Large intestine (tissue), 3 donors: ENCODE measurements at regions not wholly inside any gene's neighbourhood (a gene's known extent, or its start where the extent isn't known, plus 50 kb on each side); places are given as distances from the start of the nearest gene placed in this dataset.

ENCODE experiments used
- DNase-seq, 2 donors: peaks; one replicate each; pipeline versions ENCODE4 v3.0.0 to v3.0.0-alpha.2; 2013
- H3K27ac ChIP-seq: one replicate; pipeline ENCODE4 v1.5.1; 2013; ENCODE audit warnings: low read length
- H3K27me3 ChIP-seq: 2 replicates; pipeline ENCODE4 v1.6.1; 2013; ENCODE audit warnings: low read length; ENCODE audit not compliant: control insufficient read depth, insufficient read depth
- H3K36me3 ChIP-seq: 2 replicates; pipeline ENCODE4 v1.6.1; 2013; ENCODE audit warnings: low read length; ENCODE audit not compliant: control insufficient read depth, insufficient read depth
- H3K4me1 ChIP-seq: one replicate; pipeline ENCODE4 v1.6.1; 2013; ENCODE audit warnings: low read length; ENCODE audit not compliant: control insufficient read depth, insufficient read depth
- H3K4me3 ChIP-seq: one replicate; pipeline ENCODE4 v1.5.1; 2013; ENCODE audit warnings: low read length
- H3K9me3 ChIP-seq: one replicate; pipeline ENCODE4 v1.6.1; 2013; ENCODE audit warnings: mild to moderate bottlenecking, low read depth, low read length, moderate library complexity; ENCODE audit not compliant: control insufficient read depth
- WGBS: methylation state at CpG from one replicate; pipeline ENCODE4 v1.1.5; 2013; ENCODE audit warnings: low lambda C conversion rate; ENCODE audit not compliant: insufficient coverage; 5-methylcytosine and 5-hydroxymethylcytosine counted together

DNA sequence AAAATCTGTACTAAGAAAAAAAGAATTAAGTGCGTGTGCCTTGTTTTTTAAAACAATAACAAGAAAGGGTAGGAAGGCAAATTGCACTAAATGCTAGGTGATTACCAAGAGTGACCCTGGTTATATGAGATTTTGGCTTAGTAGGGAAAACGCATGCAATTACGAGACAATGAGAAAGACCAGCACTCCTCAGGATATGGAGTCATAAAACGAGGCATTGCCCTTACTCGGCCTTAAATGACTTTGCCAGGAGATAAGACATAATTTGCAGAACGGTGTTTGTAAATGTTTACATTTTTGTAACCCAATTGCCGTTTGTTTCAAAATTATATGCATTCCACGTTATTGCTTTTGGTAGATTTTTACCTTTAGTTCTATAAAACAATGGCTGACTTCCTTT, 179.8 kb downstream of the RBM26 start:
- Histone ChIP-seq H3K4me3 (no peak overlapping the region), H3K27me3 (peaks cover 5% of the 10 kb centered on the region), H3K4me1 (no peaks in the 10 kb centered on the region), H3K27ac (no peak overlapping the region), H3K36me3 (no peaks in the 10 kb centered on the region), H3K9me3 (no peaks in the 10 kb centered on the region)
- WGBS, result 23% methylated on average over 4 of the region's 8 CpGs
- DNase-seq, result no peak

DNA sequence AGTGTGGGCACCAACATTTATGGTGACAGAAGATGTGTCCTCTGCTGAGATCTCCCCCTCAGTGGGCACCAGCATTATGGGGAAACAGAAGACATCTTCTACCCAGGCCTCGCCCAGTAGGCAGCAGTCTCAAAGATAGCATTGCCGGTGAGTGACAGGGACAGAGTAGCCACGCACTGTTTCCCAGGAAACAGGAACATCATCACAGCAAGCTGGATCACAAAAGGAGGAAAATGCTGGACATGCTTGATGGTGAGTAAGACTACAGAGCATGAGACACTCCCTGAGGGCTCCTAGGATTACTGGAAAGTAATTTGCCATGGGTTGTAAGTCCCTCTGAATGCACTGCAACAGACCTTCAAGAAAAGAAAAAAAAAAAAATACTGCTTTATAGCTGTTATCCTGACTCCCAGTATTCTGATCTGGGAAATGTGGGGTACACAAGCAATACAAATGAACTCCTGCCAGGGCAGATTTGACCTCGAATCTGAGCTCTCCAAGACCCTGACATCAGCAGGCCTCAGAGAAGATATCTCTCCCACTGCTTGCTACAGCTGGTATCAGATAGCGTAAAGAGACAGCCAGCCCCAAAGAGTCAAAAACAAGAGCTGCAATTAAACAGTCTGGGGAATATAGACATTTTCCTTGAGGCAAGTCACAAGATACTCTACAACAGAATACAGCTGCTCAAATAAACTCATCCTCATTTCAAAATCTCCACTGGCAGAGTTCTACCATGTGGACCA, 180.4 kb downstream of the RBM26 start:
- H3K27ac ChIP-seq, result no peak overlapping the region
- peaks cover 5% of the 10 kb centered on the region for H3K27me3 ChIP-seq
- DNase-seq, result no peak
- no peak overlapping the region for H3K4me3 ChIP-seq
- H3K36me3 ChIP-seq, result no peaks in the 10 kb centered on the region
- WGBS, result no CpG with 5 or more reads among the region's 5 CpGs
- no peaks in the 10 kb centered on the region for H3K4me1 ChIP-seq
- no peaks in the 10 kb centered on the region for H3K9me3 ChIP-seq

DNA sequence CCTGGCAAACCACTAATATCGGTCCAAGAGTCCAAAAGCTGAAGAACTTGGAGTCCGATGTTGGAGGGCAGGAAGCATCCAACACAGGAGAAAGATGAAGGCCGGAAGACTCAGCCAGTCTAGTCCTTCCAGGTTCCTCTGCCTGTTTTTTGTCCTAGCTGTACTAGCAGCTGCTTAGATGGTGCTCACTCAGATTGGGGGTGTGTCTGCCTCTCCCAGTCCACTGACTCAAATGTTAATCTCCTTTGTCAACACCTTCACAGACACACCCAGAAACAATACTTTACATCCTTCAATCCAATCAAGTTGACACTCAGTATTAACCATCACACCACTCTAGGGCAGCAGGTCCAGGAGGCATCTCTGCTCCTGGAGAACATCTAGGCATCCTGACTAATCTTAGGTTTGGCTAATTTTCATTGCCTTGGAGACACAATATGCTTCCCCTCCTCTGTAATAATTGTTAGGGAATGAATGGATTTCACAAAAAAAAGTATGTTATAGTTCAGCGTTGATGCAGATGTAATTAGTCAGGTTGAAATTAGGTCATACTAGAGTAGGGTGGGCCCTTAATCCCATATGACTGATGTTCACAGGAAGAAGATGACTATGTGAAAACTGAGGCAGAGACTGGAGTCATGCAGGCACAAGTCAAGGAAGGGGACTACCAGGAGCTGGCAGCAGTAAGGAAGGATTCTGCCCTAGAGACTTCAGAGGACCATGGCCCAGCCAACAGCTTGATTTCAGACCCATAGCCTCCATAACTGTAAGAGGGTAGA, 183.4 kb downstream of the RBM26 start:
- H3K27me3 ChIP-seq, result peaks cover 5% of the 10 kb centered on the region
- no peaks in the 10 kb centered on the region for H3K36me3 ChIP-seq
- DNase-seq, result no peak
- WGBS, result 100% methylated on average over 1 of the region's 4 CpGs
- H3K27ac ChIP-seq, result no peak overlapping the region
- H3K9me3 ChIP-seq, result no peaks in the 10 kb centered on the region
- H3K4me1 ChIP-seq, result no peaks in the 10 kb centered on the region
- H3K4me3 ChIP-seq, result no peak overlapping the region

DNA sequence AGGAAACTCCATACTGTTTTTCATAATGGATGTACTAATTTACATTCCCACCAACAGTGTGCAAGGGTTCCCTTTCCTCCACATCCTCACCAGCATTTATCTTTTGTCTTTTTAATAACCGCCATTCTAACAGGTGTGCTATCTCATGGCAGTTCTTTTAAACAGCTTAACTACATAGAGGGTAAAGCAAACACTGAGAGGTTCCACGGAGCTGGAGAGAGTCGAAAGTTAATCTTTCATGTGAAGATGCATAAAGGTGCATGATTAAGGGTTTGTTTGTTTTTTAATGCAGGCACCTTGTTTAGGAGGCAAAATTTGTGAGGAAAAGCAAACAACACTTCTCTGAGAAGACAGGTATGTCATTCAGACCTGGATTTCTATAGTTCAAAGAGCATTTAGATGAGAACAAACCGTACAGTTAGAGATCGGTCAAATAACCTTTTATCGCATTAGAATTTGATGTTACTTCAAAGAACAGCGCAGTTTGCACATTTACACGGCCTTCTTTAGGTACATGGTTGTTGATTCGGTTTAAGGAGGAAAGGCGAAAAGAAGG, 193.9 kb downstream of the RBM26 start:
- Histone ChIP-seq H3K27me3 (no peaks in the 10 kb centered on the region), H3K36me3 (no peaks in the 10 kb centered on the region), H3K27ac (no peak overlapping the region), H3K4me1 (no peaks in the 10 kb centered on the region), H3K9me3 (no peaks in the 10 kb centered on the region), H3K4me3 (no peak overlapping the region)
- no peak for DNase-seq
- 20% methylated on average over 2 of the region's 10 CpGs for WGBS

DNA sequence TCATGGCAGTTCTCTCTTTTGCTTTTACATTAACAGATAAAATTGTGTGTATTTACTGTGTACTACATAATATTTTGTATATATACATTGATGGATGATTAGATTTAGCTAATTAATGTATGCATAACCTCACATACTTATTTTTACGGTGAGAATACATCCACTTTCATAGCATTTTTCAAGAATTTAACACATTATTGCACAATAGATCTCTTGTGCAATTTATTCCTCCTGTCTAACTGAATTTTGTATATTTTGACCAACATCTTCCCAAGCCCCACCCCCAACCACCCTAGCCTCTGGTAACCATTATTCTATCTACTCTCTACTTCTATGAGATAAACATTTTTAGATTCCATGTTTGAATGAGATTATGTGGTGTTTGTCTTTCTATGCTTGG, 194.7 kb downstream of the RBM26 start:
- no peaks in the 10 kb centered on the region for H3K27me3 ChIP-seq
- no peak overlapping the region for H3K27ac ChIP-seq
- H3K4me1 ChIP-seq, result no peaks in the 10 kb centered on the region
- H3K36me3 ChIP-seq, result no peaks in the 10 kb centered on the region
- H3K4me3 ChIP-seq, result no peak overlapping the region
- no peak for DNase-seq
- H3K9me3 ChIP-seq, result no peaks in the 10 kb centered on the region
- WGBS, result no CpG with 5 or more reads among the region's 1 CpG

- Histone ChIP-seq H3K9me3 (no peaks in the 10 kb centered on the region), H3K4me3 (no peak overlapping the region), H3K27me3 (no peaks in the 10 kb centered on the region), H3K36me3 (no peaks in the 10 kb centered on the region), H3K27ac (no peak overlapping the region), H3K4me1 (no peaks in the 10 kb centered on the region)
- DNase-seq, result no peak
- no CpG with 5 or more reads among the region's 2 CpGs for WGBS
These were observed 208.1 kb downstream of the RBM26 start for GRCh38 chr13:79197933-79198332.

DNA sequence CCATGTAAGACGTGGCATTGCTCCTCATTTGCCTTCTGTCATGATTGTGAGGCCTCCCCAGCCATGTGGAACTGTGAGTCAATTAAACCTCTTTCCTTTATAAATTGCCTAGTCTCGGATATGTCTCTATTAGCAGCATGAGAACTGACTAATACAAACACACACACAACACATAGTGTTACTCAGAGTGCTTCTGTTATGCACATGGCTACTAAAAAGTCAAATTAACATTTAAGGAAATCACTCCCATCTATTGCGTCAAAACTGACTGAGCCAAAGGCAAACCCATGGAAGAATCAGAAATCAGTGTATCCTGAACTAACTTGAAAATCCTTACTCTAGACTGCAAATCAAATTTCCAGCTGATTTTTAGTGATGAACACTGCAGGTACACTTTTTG, 209.2 kb downstream of the RBM26 start:
- Histone ChIP-seq H3K36me3 (no peaks in the 10 kb centered on the region), H3K9me3 (no peaks in the 10 kb centered on the region), H3K4me1 (no peaks in the 10 kb centered on the region), H3K27me3 (no peaks in the 10 kb centered on the region), H3K4me3 (no peak overlapping the region), H3K27ac (no peak overlapping the region)
- WGBS, result 100% methylated on average over 1 of the region's 3 CpGs
- DNase-seq, result no peak

DNA sequence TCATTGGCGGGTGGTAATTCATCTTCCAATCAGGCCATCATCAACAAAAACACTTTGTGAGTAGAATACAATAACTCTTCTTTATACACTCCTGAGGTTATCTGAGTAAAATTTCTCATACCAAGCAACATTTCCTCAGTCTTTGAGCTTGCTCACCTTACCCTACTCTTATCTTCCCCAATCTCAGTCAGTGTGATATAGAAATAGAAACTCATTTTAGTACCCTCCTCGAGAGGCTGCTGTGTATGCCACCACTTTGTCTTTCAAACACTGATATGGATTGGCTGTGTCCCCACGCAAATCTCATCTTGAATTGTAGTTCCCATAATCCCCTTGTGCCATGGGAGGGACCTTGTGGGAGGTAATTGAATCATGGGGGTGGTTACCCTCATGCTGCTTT, 209.7 kb downstream of the RBM26 start:
- no peaks in the 10 kb centered on the region for H3K36me3 ChIP-seq
- no peaks in the 10 kb centered on the region for H3K4me1 ChIP-seq
- no peaks in the 10 kb centered on the region for H3K27me3 ChIP-seq
- WGBS, result 80% methylated on average over 1 of the region's 3 CpGs
- DNase-seq, result no peak
- no peaks in the 10 kb centered on the region for H3K9me3 ChIP-seq
- no peak overlapping the region for H3K27ac ChIP-seq
- H3K4me3 ChIP-seq, result no peak overlapping the region

- Histone ChIP-seq H3K4me1 (no peaks in the 10 kb centered on the region), H3K4me3 (no peak overlapping the region), H3K36me3 (no peaks in the 10 kb centered on the region), H3K9me3 (no peaks in the 10 kb centered on the region), H3K27ac (no peak overlapping the region), H3K27me3 (no peaks in the 10 kb centered on the region)
- WGBS, result no CpG with 5 or more reads among the region's 2 CpGs
- DNase-seq, result no peak
These were observed 211.3 kb downstream of the RBM26 start for GRCh38 chr13:79194727-79195126.

- H3K27ac ChIP-seq, result no peak overlapping the region
- no peaks in the 10 kb centered on the region for H3K4me1 ChIP-seq
- no peak for DNase-seq
- H3K4me3 ChIP-seq, result no peak overlapping the region
- no peaks in the 10 kb centered on the region for H3K27me3 ChIP-seq
- WGBS, result 13% methylated on average over 1 of the region's 3 CpGs
- H3K36me3 ChIP-seq, result no peaks in the 10 kb centered on the region
- H3K9me3 ChIP-seq, result no peaks in the 10 kb centered on the region
These were observed 211.8 kb downstream of the RBM26 start for GRCh38 chr13:79194272-79194671.
